ENCODE measurements at regions not wholly inside any gene's neighbourhood (a gene's known extent, or its start where the extent isn't known, plus 50 kb on each side); places are given as distances from the start of the nearest gene placed in this dataset.
A peak's percentile ranks its signal among the peaks of the same experiment; 100 is the strongest.

DNA sequence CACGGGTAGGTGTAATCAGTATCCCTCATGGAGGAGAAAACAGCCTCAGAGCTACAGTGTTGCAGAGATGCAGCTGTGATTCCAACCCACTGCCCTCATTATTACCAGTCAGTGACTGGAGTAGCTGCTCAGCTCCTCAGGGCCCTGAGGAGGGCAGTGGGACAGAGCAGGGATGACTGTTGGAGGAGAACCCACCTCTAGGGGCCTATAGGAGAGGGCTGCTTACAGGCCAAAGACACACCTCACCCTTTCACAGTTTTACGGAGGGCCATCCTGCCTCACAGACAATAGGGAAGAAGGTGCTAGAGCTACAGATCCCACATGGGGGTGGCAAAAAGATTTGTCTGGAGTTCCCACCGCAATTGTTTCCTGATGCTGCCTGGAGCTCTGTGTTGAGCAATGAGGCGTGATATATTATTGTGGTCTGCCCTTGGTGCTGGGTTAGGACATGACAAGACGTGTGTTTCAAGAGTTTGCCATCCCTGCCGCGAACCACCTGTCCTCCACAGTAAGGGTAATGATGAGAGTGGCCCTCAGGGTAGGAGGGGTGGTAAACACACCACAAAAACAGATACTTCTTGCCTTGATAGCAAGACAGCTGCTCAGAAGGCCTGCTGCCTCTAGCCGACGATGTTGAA is 140.5 kb upstream of the TPM1 start:
- peaks cover 15 to 28% of the 10 kb centered on the region in 2 donors for H3K4me1 ChIP-seq (ENCODE audit: control insufficient read depth in 2 of 2, insufficient read depth in 1 of 2, low read depth in 1 of 2, low read length in 2 of 2)
- no peak overlapping the region for H2AFZ ChIP-seq (ENCODE audit: low read length)
- peak overlapping the region; percentile 1 for H2BK12ac ChIP-seq (ENCODE audit: low read length)
- no peak overlapping the region for H3K14ac ChIP-seq (ENCODE audit: low read length)
- H3K79me1 ChIP-seq (ENCODE audit: low read depth, low read length) = no peaks in the 10 kb centered on the region
- no peak overlapping the region for H2BK5ac ChIP-seq (ENCODE audit: low read length)
- H3K4me2 ChIP-seq (ENCODE audit: insufficient read depth, low read length, poor library complexity, severe bottlenecking) = no peak overlapping the region
- no peak overlapping the region for H3K9ac ChIP-seq (ENCODE audit: low read depth, low read length, poor library complexity)
- no peaks in the 10 kb centered on the region for H3K9me3 ChIP-seq (replicated peaks in 1 of 2; ENCODE audit: control insufficient read depth in 2 of 2, insufficient read depth in 1 of 2, low read depth in 1 of 2, low read length in 2 of 2)
- H3K23ac ChIP-seq (ENCODE audit: low read depth, low read length, poor library complexity) = no peak overlapping the region
- no peak overlapping the region for H3K4me3 ChIP-seq (ENCODE audit: low read length in 2 of 2)
- H3K4ac ChIP-seq (ENCODE audit: low read length) = no peak overlapping the region
- H2BK120ac ChIP-seq (ENCODE audit: low read depth, low read length) = no peak overlapping the region
- H2BK15ac ChIP-seq (ENCODE audit: low read length) = no peak overlapping the region
- DNase-seq (ENCODE audit: low spot score) = no peak
- no peaks in the 10 kb centered on the region for H3K36me3 ChIP-seq (replicated peaks in 1 of 2; ENCODE audit: control insufficient read depth in 2 of 2, insufficient read depth in 2 of 2, low read length in 2 of 2)
- no CpG with 5 or more reads among the region's 9 CpGs for WGBS, 2 donors (ENCODE audit: extremely low coverage in 2 of 2, insufficient read length in 2 of 2, insufficient replicate concordance in 1 of 2)
- H4K8ac ChIP-seq (ENCODE audit: low read depth, low read length) = no peak overlapping the region
- no peak overlapping the region for H3K27ac ChIP-seq (replicated peaks; ENCODE audit: low read length)
- H2AK5ac ChIP-seq (ENCODE audit: low read depth, low read length) = peak overlapping the region; percentile 31
- H3K18ac ChIP-seq (ENCODE audit: low read length) = peak overlapping the region; percentile 9
- H3K27me3 ChIP-seq (ENCODE audit: control insufficient read depth in 3 of 3, insufficient read depth in 3 of 3, low read depth in 1 of 3, low read length in 3 of 3) = no peaks in the 10 kb centered on the region
- no peak overlapping the region for H4K91ac ChIP-seq (ENCODE audit: low read depth, low read length, poor library complexity)

DNA sequence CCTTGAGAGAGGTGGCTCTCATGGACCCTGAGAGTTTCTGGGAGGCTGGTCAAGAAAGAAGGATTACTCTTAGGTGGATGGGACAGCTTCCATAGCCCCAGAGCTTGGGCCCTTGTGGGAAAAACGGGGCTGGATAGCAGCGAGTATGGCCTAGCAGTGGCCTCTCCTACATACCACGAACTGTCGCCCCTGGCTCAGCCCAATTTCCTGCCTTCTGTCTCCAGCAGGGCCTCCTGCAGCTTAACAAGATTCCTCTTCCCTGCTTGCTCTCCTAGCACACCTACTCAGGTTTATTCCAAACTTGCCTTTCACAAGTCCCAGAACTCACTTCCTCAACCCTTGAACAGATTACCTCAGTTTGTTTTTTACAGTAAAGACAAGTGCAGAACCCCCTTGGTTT is 139.7 kb upstream of the TPM1 start:
- no CpG with 5 or more reads among the region's 4 CpGs for WGBS, 2 donors (ENCODE audit: extremely low coverage in 2 of 2, insufficient read length in 2 of 2, insufficient replicate concordance in 1 of 2)
- Histone ChIP-seq H3K9me3 (replicated peaks in 1 of 2; ENCODE audit: control insufficient read depth in 2 of 2, insufficient read depth in 1 of 2, low read depth in 1 of 2, low read length in 2 of 2) (no peaks in the 10 kb centered on the region), H2BK12ac (ENCODE audit: low read length) (peak overlapping the region; percentile 1)

DNA sequence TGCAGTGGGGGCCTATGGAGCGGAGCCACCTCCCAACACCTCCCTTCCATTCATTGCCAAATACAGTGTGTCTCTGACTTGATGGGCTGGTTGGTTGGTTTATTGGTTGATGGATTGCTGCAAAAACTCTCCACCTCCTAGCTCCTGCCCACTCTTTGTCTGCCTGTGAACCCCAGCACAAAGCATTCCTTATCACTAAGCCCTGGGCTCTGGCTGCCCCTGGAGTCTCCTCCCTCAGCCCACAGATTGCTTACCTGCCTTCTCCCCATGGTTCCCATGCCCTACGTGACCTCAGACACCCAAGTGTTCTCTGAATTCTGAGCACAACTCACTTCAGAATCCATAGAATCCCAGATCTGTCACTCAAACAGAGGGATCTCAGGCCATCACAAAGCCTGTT is 139.1 kb upstream of the TPM1 start:
- peak overlapping the region; percentile 36 for H2BK12ac ChIP-seq (ENCODE audit: low read length)
- H3K23ac ChIP-seq (ENCODE audit: low read depth, low read length, poor library complexity) = no peak overlapping the region
- no peaks in the 10 kb centered on the region for H3K27me3 ChIP-seq (ENCODE audit: control insufficient read depth in 3 of 3, insufficient read depth in 3 of 3, low read depth in 1 of 3, low read length in 3 of 3)
- H3K27ac ChIP-seq (replicated peaks; ENCODE audit: low read length) = peak overlapping the region; percentile 30
- no peaks in the 10 kb centered on the region for H3K79me1 ChIP-seq (ENCODE audit: low read depth, low read length)
- H3K9ac ChIP-seq (ENCODE audit: low read depth, low read length, poor library complexity) = no peak overlapping the region
- H3K36me3 ChIP-seq (replicated peaks in 1 of 2; ENCODE audit: control insufficient read depth in 2 of 2, insufficient read depth in 2 of 2, low read length in 2 of 2) = no peaks in the 10 kb centered on the region
- H2BK120ac ChIP-seq (ENCODE audit: low read depth, low read length) = no peak overlapping the region
- H4K91ac ChIP-seq (ENCODE audit: low read depth, low read length, poor library complexity) = no peak overlapping the region
- peak; percentile 33 for DNase-seq (ENCODE audit: low spot score)
- H3K4me2 ChIP-seq (ENCODE audit: insufficient read depth, low read length, poor library complexity, severe bottlenecking) = no peak overlapping the region
- H2AFZ ChIP-seq (ENCODE audit: low read length) = no peak overlapping the region
- H2BK5ac ChIP-seq (ENCODE audit: low read length) = peak overlapping the region; percentile 1
- no peak overlapping the region for H4K8ac ChIP-seq (ENCODE audit: low read depth, low read length)
- no peak overlapping the region for H3K4ac ChIP-seq (ENCODE audit: low read length)
- no CpG with 5 or more reads among the region's 2 CpGs for WGBS, 2 donors (ENCODE audit: extremely low coverage in 2 of 2, insufficient read length in 2 of 2, insufficient replicate concordance in 1 of 2)
- H2BK15ac ChIP-seq (ENCODE audit: low read length) = no peak overlapping the region
- H3K18ac ChIP-seq (ENCODE audit: low read length) = peak overlapping the region; percentile 63
- peak overlapping the region; percentile 43 for H2AK5ac ChIP-seq (ENCODE audit: low read depth, low read length)
- no peak overlapping the region for H3K4me3 ChIP-seq (ENCODE audit: low read length in 2 of 2)
- no peak overlapping the region for H3K14ac ChIP-seq (ENCODE audit: low read length)
- H3K4me1 ChIP-seq (ENCODE audit: control insufficient read depth in 2 of 2, insufficient read depth in 1 of 2, low read depth in 1 of 2, low read length in 2 of 2) = peaks cover 8 to 23% of the 10 kb centered on the region in 2 donors
- H3K9me3 ChIP-seq (replicated peaks in 1 of 2; ENCODE audit: control insufficient read depth in 2 of 2, insufficient read depth in 1 of 2, low read depth in 1 of 2, low read length in 2 of 2) = no peaks in the 10 kb centered on the region

More for the DNA sequence above, 139.7 kb upstream of the TPM1 start:
- Histone ChIP-seq H2BK15ac (ENCODE audit: low read length) (peak overlapping the region; percentile 11), H3K14ac (ENCODE audit: low read length) (no peak overlapping the region), H3K18ac (ENCODE audit: low read length) (peak overlapping the region; percentile 77), H4K8ac (ENCODE audit: low read depth, low read length) (no peak overlapping the region), H3K79me1 (ENCODE audit: low read depth, low read length) (no peaks in the 10 kb centered on the region), H3K4ac (ENCODE audit: low read length) (no peak overlapping the region), H3K23ac (ENCODE audit: low read depth, low read length, poor library complexity) (no peak overlapping the region), H3K4me3 (ENCODE audit: low read length in 2 of 2) (no peak overlapping the region), H2BK5ac (ENCODE audit: low read length) (peak overlapping the region; percentile 1), H2AK5ac (ENCODE audit: low read depth, low read length) (peak overlapping the region; percentile 31), H2BK120ac (ENCODE audit: low read depth, low read length) (no peak overlapping the region), H3K27ac (replicated peaks; ENCODE audit: low read length) (no peak overlapping the region), H3K9ac (ENCODE audit: low read depth, low read length, poor library complexity) (no peak overlapping the region), H3K4me1 (ENCODE audit: control insufficient read depth in 2 of 2, insufficient read depth in 1 of 2, low read depth in 1 of 2, low read length in 2 of 2) (peaks cover 8 to 23% of the 10 kb centered on the region in 2 donors), H3K27me3 (ENCODE audit: control insufficient read depth in 3 of 3, insufficient read depth in 3 of 3, low read depth in 1 of 3, low read length in 3 of 3) (no peaks in the 10 kb centered on the region), H2AFZ (ENCODE audit: low read length) (no peak overlapping the region), H4K91ac (ENCODE audit: low read depth, low read length, poor library complexity) (no peak overlapping the region), H3K36me3 (replicated peaks in 1 of 2; ENCODE audit: control insufficient read depth in 2 of 2, insufficient read depth in 2 of 2, low read length in 2 of 2) (no peaks in the 10 kb centered on the region), H3K4me2 (ENCODE audit: insufficient read depth, low read length, poor library complexity, severe bottlenecking) (no peak overlapping the region)
- DNase-seq (ENCODE audit: low spot score) = no peak

DNA sequence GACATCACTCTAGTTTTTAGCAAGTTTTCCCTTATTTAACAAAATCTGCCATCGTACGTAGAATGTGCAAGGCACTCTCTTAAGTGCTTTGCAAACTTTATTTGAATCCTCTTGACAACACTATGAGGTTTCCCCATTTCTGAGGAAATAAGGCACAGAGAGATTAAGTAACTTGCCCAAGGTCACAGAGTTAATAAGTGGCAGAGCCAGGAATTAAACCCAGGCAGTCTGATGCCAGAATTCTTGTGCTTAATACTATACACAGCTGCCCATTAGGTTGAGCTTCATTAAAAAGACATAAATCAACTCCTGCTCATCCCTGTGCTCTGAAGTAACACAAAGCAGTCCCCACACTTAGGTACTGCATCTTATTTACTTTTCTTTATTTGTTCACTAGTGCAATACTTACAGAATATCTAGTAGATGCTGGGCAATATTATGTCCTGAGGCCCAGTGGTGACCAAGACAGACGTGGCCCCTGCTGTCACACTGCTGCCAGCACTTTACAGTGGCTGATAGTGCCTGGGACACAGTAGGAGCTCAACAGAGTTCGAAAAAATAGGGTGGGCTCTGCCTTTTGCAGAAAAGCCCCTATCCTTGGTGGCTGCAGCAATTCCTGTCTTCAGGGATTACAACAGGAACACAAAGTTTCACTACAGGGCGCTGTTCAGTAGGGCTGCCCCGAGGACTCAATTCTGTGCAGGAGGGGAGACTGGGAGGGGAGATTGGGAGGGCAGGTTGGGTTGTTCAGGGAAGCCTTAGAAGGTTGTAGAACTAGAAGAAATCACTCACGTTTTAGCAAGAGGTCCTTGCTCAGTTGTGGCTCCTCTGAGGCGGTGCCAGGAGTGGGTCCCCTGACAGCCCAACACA is 138.3 kb upstream of the TPM1 start:
- H3K18ac ChIP-seq (ENCODE audit: low read length) = peak overlapping the region; percentile 57
- H3K27me3 ChIP-seq (ENCODE audit: control insufficient read depth in 3 of 3, insufficient read depth in 3 of 3, low read depth in 1 of 3, low read length in 3 of 3) = no peaks in the 10 kb centered on the region
- no peak overlapping the region for H3K23ac ChIP-seq (ENCODE audit: low read depth, low read length, poor library complexity)
- no peak overlapping the region for H3K4me2 ChIP-seq (ENCODE audit: insufficient read depth, low read length, poor library complexity, severe bottlenecking)
- H3K36me3 ChIP-seq (replicated peaks in 1 of 2; ENCODE audit: control insufficient read depth in 2 of 2, insufficient read depth in 2 of 2, low read length in 2 of 2) = peaks cover 0 to 3% of the 10 kb centered on the region in 2 donors
- H3K79me1 ChIP-seq (ENCODE audit: low read depth, low read length) = no peaks in the 10 kb centered on the region
- H3K27ac ChIP-seq (replicated peaks; ENCODE audit: low read length) = no peak overlapping the region
- no peak overlapping the region for H2BK12ac ChIP-seq (ENCODE audit: low read length)
- H3K4ac ChIP-seq (ENCODE audit: low read length) = no peak overlapping the region
- H2AK5ac ChIP-seq (ENCODE audit: low read depth, low read length) = peak overlapping the region; percentile 15
- peaks cover 8 to 25% of the 10 kb centered on the region in 2 donors for H3K4me1 ChIP-seq (ENCODE audit: control insufficient read depth in 2 of 2, insufficient read depth in 1 of 2, low read depth in 1 of 2, low read length in 2 of 2)
- no peak overlapping the region for H3K9ac ChIP-seq (ENCODE audit: low read depth, low read length, poor library complexity)
- H2AFZ ChIP-seq (ENCODE audit: low read length) = no peak overlapping the region
- no peak overlapping the region for H3K4me3 ChIP-seq (ENCODE audit: low read length in 2 of 2)
- DNase-seq (ENCODE audit: low spot score) = no peak
- H2BK15ac ChIP-seq (ENCODE audit: low read length) = peak overlapping the region; percentile 32
- H3K14ac ChIP-seq (ENCODE audit: low read length) = no peak overlapping the region
- no peak overlapping the region for H4K91ac ChIP-seq (ENCODE audit: low read depth, low read length, poor library complexity)
- H2BK5ac ChIP-seq (ENCODE audit: low read length) = no peak overlapping the region
- WGBS, 2 donors (ENCODE audit: extremely low coverage in 2 of 2, insufficient read length in 2 of 2, insufficient replicate concordance in 1 of 2) = no CpG with 5 or more reads among the region's 8 CpGs
- peaks cover 3 to 5% of the 10 kb centered on the region in 2 donors for H3K9me3 ChIP-seq (replicated peaks in 1 of 2; ENCODE audit: control insufficient read depth in 2 of 2, insufficient read depth in 1 of 2, low read depth in 1 of 2, low read length in 2 of 2)
- no peak overlapping the region for H4K8ac ChIP-seq (ENCODE audit: low read depth, low read length)
- no peak overlapping the region for H2BK120ac ChIP-seq (ENCODE audit: low read depth, low read length)
